ENCODE measurements at regions not wholly inside any gene's neighbourhood (a gene's known extent, or its start where the extent isn't known, plus 50 kb on each side); places are given as distances from the start of the nearest gene placed in this dataset.

- H3K4me1 Mint-ChIP-seq (ENCODE audit: unreplicated experiment): peaks cover 31% of the 10 kb centered on the region
- H3K36me3 Mint-ChIP-seq (ENCODE audit: low read depth, unreplicated experiment): no peaks in the 10 kb centered on the region
- H3K27ac Mint-ChIP-seq (ENCODE audit: unreplicated experiment): peak overlapping the region; percentile 97
- no peak for TF ChIP-seq CTCF (IDR thresholded peaks at IDR 0.05; ENCODE audit: unreplicated experiment)
- peaks cover 2% of the 10 kb centered on the region for H3K27me3 Mint-ChIP-seq (ENCODE audit: unreplicated experiment)
- DNase-seq (ENCODE audit: low spot score): no peak
- no peaks in the 10 kb centered on the region for H3K9me3 Mint-ChIP-seq (ENCODE audit: unreplicated experiment)
- H3K4me3 Mint-ChIP-seq (ENCODE audit: unreplicated experiment): no peak overlapping the region
Observed at GRCh38 chr9:73845539-73845938, 651.6 kb upstream of the RORB start.

GRCh38 chr9:73845954-73846690 is 651.0 kb upstream of the RORB start:
- Mint-ChIP-seq H3K36me3 (ENCODE audit: low read depth, unreplicated experiment) (no peaks in the 10 kb centered on the region), H3K27me3 (ENCODE audit: unreplicated experiment) (peaks cover 2% of the 10 kb centered on the region), H3K4me3 (ENCODE audit: unreplicated experiment) (no peak overlapping the region), H3K9me3 (ENCODE audit: unreplicated experiment) (no peaks in the 10 kb centered on the region), H3K4me1 (ENCODE audit: unreplicated experiment) (peaks cover 27% of the 10 kb centered on the region), H3K27ac (ENCODE audit: unreplicated experiment) (peak overlapping the region; percentile 97)
- no peak for TF ChIP-seq CTCF (IDR thresholded peaks at IDR 0.05; ENCODE audit: unreplicated experiment)
- DNase-seq (ENCODE audit: low spot score): no peak

GRCh38 chr9:73847536-73847935 is 649.6 kb upstream of the RORB start:
- H3K4me3 Mint-ChIP-seq (ENCODE audit: unreplicated experiment): no peak overlapping the region
- peaks cover 2% of the 10 kb centered on the region for H3K27me3 Mint-ChIP-seq (ENCODE audit: unreplicated experiment)
- no peak for DNase-seq (ENCODE audit: low spot score)
- peak overlapping the region; percentile 62 for H3K27ac Mint-ChIP-seq (ENCODE audit: unreplicated experiment)
- H3K9me3 Mint-ChIP-seq (ENCODE audit: unreplicated experiment): no peaks in the 10 kb centered on the region
- TF ChIP-seq CTCF (IDR thresholded peaks at IDR 0.05; ENCODE audit: unreplicated experiment): no peak
- H3K4me1 Mint-ChIP-seq (ENCODE audit: unreplicated experiment): peaks cover 23% of the 10 kb centered on the region
- no peaks in the 10 kb centered on the region for H3K36me3 Mint-ChIP-seq (ENCODE audit: low read depth, unreplicated experiment)

- no peaks in the 10 kb centered on the region for H3K9me3 Mint-ChIP-seq (ENCODE audit: unreplicated experiment)
- no peak for TF ChIP-seq CTCF (IDR thresholded peaks at IDR 0.05; ENCODE audit: unreplicated experiment)
- H3K27ac Mint-ChIP-seq (ENCODE audit: unreplicated experiment): no peak overlapping the region
- no peak overlapping the region for H3K4me3 Mint-ChIP-seq (ENCODE audit: unreplicated experiment)
- DNase-seq (ENCODE audit: low spot score): no peak
- no peaks in the 10 kb centered on the region for H3K36me3 Mint-ChIP-seq (ENCODE audit: low read depth, unreplicated experiment)
- no peaks in the 10 kb centered on the region for H3K4me1 Mint-ChIP-seq (ENCODE audit: unreplicated experiment)
- no peaks in the 10 kb centered on the region for H3K27me3 Mint-ChIP-seq (ENCODE audit: unreplicated experiment)
Observed at GRCh38 chr9:73853549-73853948, 643.6 kb upstream of the RORB start.

- no peaks in the 10 kb centered on the region for H3K4me1 Mint-ChIP-seq (ENCODE audit: unreplicated experiment)
- no peak overlapping the region for H3K4me3 Mint-ChIP-seq (ENCODE audit: unreplicated experiment)
- TF ChIP-seq CTCF (IDR thresholded peaks at IDR 0.05; ENCODE audit: unreplicated experiment): no peak
- H3K27ac Mint-ChIP-seq (ENCODE audit: unreplicated experiment): no peak overlapping the region
- no peaks in the 10 kb centered on the region for H3K27me3 Mint-ChIP-seq (ENCODE audit: unreplicated experiment)
- no peaks in the 10 kb centered on the region for H3K36me3 Mint-ChIP-seq (ENCODE audit: low read depth, unreplicated experiment)
- DNase-seq (ENCODE audit: low spot score): no peak
- no peaks in the 10 kb centered on the region for H3K9me3 Mint-ChIP-seq (ENCODE audit: unreplicated experiment)
Observed at GRCh38 chr9:73855206-73855605, 641.9 kb upstream of the RORB start.
